Mesothelial cell of epicardium (in vitro differentiated cells): ENCODE measurements at regions not wholly inside any gene's neighbourhood (a gene's known extent, or its start where the extent isn't known, plus 50 kb on each side); places are given as distances from the start of the nearest gene placed in this dataset.
"Not testable (repeated sequence)": the region's sequence is repeated elsewhere in the genome, so short reads cannot be mapped to it uniquely, and the experiment has no call there.

ENCODE experiments used
- DNase-seq, 2 experiments: peaks; one replicate each; pipeline ENCODE4 v3.0.0; 2021; ENCODE audit warnings: low spot score in 2 of 2; ENCODE audit not compliant: unreplicated experiment in 2 of 2
- H3K27ac Mint-ChIP-seq: 2 replicates; pipeline ENCODE4 v1.8.0; 2021; ENCODE audit warnings: mixed read lengths
- H3K27me3 Mint-ChIP-seq: 2 replicates; pipeline ENCODE4 v1.8.0; 2021; ENCODE audit warnings: low read depth, mixed read lengths
- H3K36me3 Mint-ChIP-seq: 2 replicates; pipeline ENCODE4 v1.8.0; 2021; ENCODE audit warnings: mixed read lengths
- H3K4me1 Mint-ChIP-seq: 2 replicates; pipeline ENCODE4 v1.8.0; 2021; ENCODE audit warnings: mixed read lengths
- H3K4me3 Mint-ChIP-seq: 2 replicates; pipeline ENCODE4 v1.8.0; 2021; ENCODE audit warnings: mild to moderate bottlenecking, moderate library complexity, mixed read lengths
- H3K9me3 Mint-ChIP-seq: 2 replicates; pipeline ENCODE4 v1.8.0; 2021; ENCODE audit warnings: mixed read lengths
- CTCF ChIP-seq: fragments of 200-600 bp; sonication (generic); IDR thresholded peaks from one replicate; pipeline ENCODE4 v1.5.0; 2021; ENCODE audit warnings: antibody characterized with exemption; ENCODE audit not compliant: unreplicated experiment

GRCh38 chr3:88863196-88863595, 244.2 kb upstream of the EPHA3 start:
- Mint-ChIP-seq H3K27me3 (no peaks in the 10 kb centered on the region), H3K36me3 (no peaks in the 10 kb centered on the region), H3K4me3 (no peak overlapping the region), H3K4me1 (no peaks in the 10 kb centered on the region), H3K9me3 (no peaks in the 10 kb centered on the region), H3K27ac (no peak overlapping the region)
- TF ChIP-seq CTCF, result no peak
- DNase-seq, result no peak

GRCh38 chr3:88876724-88877123, 230.7 kb upstream of the EPHA3 start:
- Mint-ChIP-seq H3K4me3 (no peak overlapping the region), H3K9me3 (peaks cover 3% of the 10 kb centered on the region), H3K4me1 (no peaks in the 10 kb centered on the region), H3K36me3 (no peaks in the 10 kb centered on the region), H3K27me3 (no peaks in the 10 kb centered on the region), H3K27ac (no peak overlapping the region)
- DNase-seq, result no peak
- no peak for TF ChIP-seq CTCF

GRCh38 chr3:88879905-88880304, 227.5 kb upstream of the EPHA3 start:
- DNase-seq, result no peak
- Mint-ChIP-seq H3K4me3 (no peak overlapping the region), H3K36me3 (no peaks in the 10 kb centered on the region), H3K9me3 (peaks cover 3% of the 10 kb centered on the region), H3K27ac (no peak overlapping the region), H3K4me1 (no peaks in the 10 kb centered on the region), H3K27me3 (no peaks in the 10 kb centered on the region)
- no peak for TF ChIP-seq CTCF

- Mint-ChIP-seq H3K36me3 (no peaks in the 10 kb centered on the region), H3K4me1 (no peaks in the 10 kb centered on the region), H3K4me3 (no peak overlapping the region), H3K27ac (no peak overlapping the region), H3K9me3 (peaks cover 3% of the 10 kb centered on the region), H3K27me3 (no peaks in the 10 kb centered on the region)
- TF ChIP-seq CTCF, result no peak
- no peak for DNase-seq
Measured at GRCh38 chr3:88882121-88882520, 225.3 kb upstream of the EPHA3 start.

GRCh38 chr3:88886624-88887023, 220.8 kb upstream of the EPHA3 start:
- not testable (repeated sequence) for H3K36me3 Mint-ChIP-seq, H3K27me3 Mint-ChIP-seq, DNase-seq, H3K4me3 Mint-ChIP-seq, H3K4me1 Mint-ChIP-seq, H3K27ac Mint-ChIP-seq
- H3K9me3 Mint-ChIP-seq, result peaks cover 34% of the 10 kb centered on the region

GRCh38 chr3:88896026-88896425, 211.4 kb upstream of the EPHA3 start:
- H3K4me3 Mint-ChIP-seq, result no peak overlapping the region
- peaks cover 4% of the 10 kb centered on the region for H3K9me3 Mint-ChIP-seq
- no peak for TF ChIP-seq CTCF
- DNase-seq, result no peak
- no peak overlapping the region for H3K27ac Mint-ChIP-seq
- no peaks in the 10 kb centered on the region for H3K36me3 Mint-ChIP-seq
- no peaks in the 10 kb centered on the region for H3K4me1 Mint-ChIP-seq
- H3K27me3 Mint-ChIP-seq, result no peaks in the 10 kb centered on the region
